B cell (primary cell): ENCODE measurements at regions not wholly inside any gene's neighbourhood (a gene's known extent, or its start where the extent isn't known, plus 50 kb on each side); places are given as distances from the start of the nearest gene placed in this dataset.

Experiments
- ATAC-seq: fragments of 200-7000 bp; cut with Tn5 transposase; one replicate; pipeline ENCODE4 v1.10.0; 2021; ENCODE audit warnings: low read depth, mild to moderate bottlenecking, moderate number of reproducible peaks, moderate library complexity
- CTCF ChIA-PET: fragments of 350-600 bp; sonication (Branson Sonifier 250); formaldehyde crosslinking; loops from one replicate; lab custom pipeline; 2021; ENCODE audit warnings: antibody characterized with exemption, inconsistent platforms; lab: Charles Lee
- POLR2A ChIA-PET: fragments of 350-600 bp; sonication (Branson Sonifier 250); formaldehyde crosslinking; loops from one replicate; lab custom pipeline; 2021; ENCODE audit warnings: antibody characterized with exemption; lab: Charles Lee
- DNase-seq: peaks from one replicate; pipeline ENCODE4 v3.0.0; 2013
- H2AFZ ChIP-seq: 2 replicates; pipeline ENCODE4 v1.6.1; 2012; ENCODE audit warnings: mild to moderate bottlenecking, low read depth, low read length; ENCODE audit not compliant: insufficient read depth, poor library complexity, severe bottlenecking
- H3K27ac ChIP-seq, 2 donors: 1 replicate in 1 of 2; 2 replicates in 1 of 2; pipeline ENCODE4 v1.5.1; 2012 to 2013; ENCODE audit warnings: low read length in 2 of 2, mild to moderate bottlenecking in 2 of 2, moderate library complexity in 1 of 2
- H3K27me3 ChIP-seq, 4 experiments: fragments of 200-600 bp in 1 of 4; sonication (generic) in 1 of 4; replicated peaks in 1 of 4; 1 replicate in 2 of 4; 2 replicates in 2 of 4; pipeline versions ENCODE4 v1.6.1 to v1.7.0; 2013 to 2016; ENCODE audit warnings: low read length in 3 of 4, mild to moderate bottlenecking in 2 of 4, mixed read lengths in 1 of 4, moderate library complexity in 1 of 4; ENCODE audit not compliant: insufficient read depth in 4 of 4, control insufficient read depth in 3 of 4; ENCODE audit errors: control extremely low read depth in 1 of 4
- H3K36me3 ChIP-seq, 2 experiments: replicated peaks in 1 of 2; 1 replicate in 1 of 2; 2 replicates in 1 of 2; pipeline versions ENCODE4 v1.6.1 to v1.7.1; 2013; ENCODE audit warnings: low read length in 1 of 2; ENCODE audit not compliant: insufficient read depth in 2 of 2, control insufficient read depth in 1 of 2; ENCODE audit errors: control extremely low read depth in 1 of 2, extremely low read depth in 1 of 2
- H3K4me1 ChIP-seq, 2 donors: fragments of 200-600 bp in 1 of 2; sonication (generic) in 1 of 2; 1 replicate in 1 of 2; 2 replicates in 1 of 2; pipeline versions ENCODE4 v1.5.1 to v1.6.1; 2013 to 2017; ENCODE audit warnings: low read length in 2 of 2; ENCODE audit not compliant: control insufficient read depth in 2 of 2, insufficient read depth in 2 of 2
- H3K4me2 ChIP-seq: replicated peaks from 2 replicates; pipeline ENCODE3; 2012; ENCODE audit warnings: mild to moderate bottlenecking, low read depth, low read length; ENCODE audit not compliant: poor library complexity, severe bottlenecking
- H3K4me3 ChIP-seq, 5 experiments: fragments of 200-600 bp in 1 of 5; sonication (generic) in 1 of 5; 1 replicate in 3 of 5; 2 replicates in 2 of 5; pipeline versions ENCODE4 v1.5.1 to v1.7.0; 2011 to 2016; ENCODE audit warnings: low read length in 4 of 5, mild to moderate bottlenecking in 4 of 5, low read depth in 2 of 5, control low read depth in 1 of 5, moderate library complexity in 1 of 5; ENCODE audit not compliant: insufficient read depth in 1 of 5; ENCODE audit errors: control extremely low read depth in 1 of 5, extremely low read depth in 1 of 5
- H3K79me2 ChIP-seq: fragments of 200-600 bp; sonication (generic); one replicate; pipeline ENCODE4 v1.6.0; 2016; ENCODE audit warnings: low read length; ENCODE audit not compliant: control insufficient read depth, insufficient read depth
- H3K9ac ChIP-seq: fragments of 200-600 bp; sonication (generic); 2 replicates; pipeline ENCODE4 v1.6.1; 2017; ENCODE audit warnings: mild to moderate bottlenecking, low read length, moderate library complexity
- H3K9me3 ChIP-seq, 3 donors: one replicate each; pipeline versions ENCODE4 v1.6.1 to v1.7.1; 2013; ENCODE audit warnings: low read length in 2 of 3; ENCODE audit not compliant: control insufficient read depth in 2 of 3, insufficient read depth in 1 of 3; ENCODE audit errors: control extremely low read depth in 1 of 3
- H4K20me1 ChIP-seq: 2 replicates; pipeline ENCODE4 v1.6.0; 2012; ENCODE audit warnings: mild to moderate bottlenecking, low read length; ENCODE audit not compliant: insufficient read depth, control insufficient read depth, poor library complexity, severe bottlenecking
- H3K27ac Mint-ChIP-seq: one replicate; pipeline ENCODE4 v1.8.0; 2021; ENCODE audit warnings: mixed read lengths
- H3K27me3 Mint-ChIP-seq: one replicate; pipeline ENCODE4 v1.8.0; 2021; ENCODE audit warnings: mixed read lengths
- H3K4me1 Mint-ChIP-seq: one replicate; pipeline ENCODE4 v1.8.0; 2021; ENCODE audit warnings: mixed read lengths
- H3K4me3 Mint-ChIP-seq: one replicate; pipeline ENCODE4 v1.8.0; 2021; ENCODE audit warnings: mixed read lengths
- H3K9me3 Mint-ChIP-seq: one replicate; pipeline ENCODE4 v1.8.0; 2022; ENCODE audit warnings: mixed read lengths; ENCODE audit not compliant: insufficient read depth
- CTCF ChIP-seq: fragments of 200-600 bp; IDR thresholded peaks from one replicate; pipeline ENCODE4 v1.8.0; 2022; ENCODE audit warnings: antibody characterized with exemption, mild to moderate bottlenecking
- EZH2 ChIP-seq: IDR thresholded peaks from 2 replicates; pipeline ENCODE4 v1.6.1; 2012; ENCODE audit warnings: borderline replicate concordance, low read depth, mild to moderate bottlenecking, moderate library complexity, low read length; ENCODE audit not compliant: insufficient read depth, poor library complexity, severe bottlenecking
- WGBS: methylation state at CpG from one replicate; pipeline ENCODE4 v1.1.5; 2013; ENCODE audit warnings: missing lambda C conversion rate; ENCODE audit not compliant: insufficient coverage; 5-methylcytosine and 5-hydroxymethylcytosine counted together
- intact Hi-C: fragments of 100-400 bp; cut with micrococcal nuclease; formaldehyde crosslinking; loops from one replicate; pipeline ENCODE4 v1.10.0; 2022

- H3K36me3 ChIP-seq = no peaks in the 10 kb centered on the region
Observed at GRCh38 chr5:25405850-25406249, 761.1 kb upstream of the CDH10 start.

GRCh38 chr5:25399878-25400480 lies 755.2 kb upstream of the CDH10 start:
- Mint-ChIP-seq H3K27ac (no peak overlapping the region), H3K4me3 (no peak overlapping the region), H3K27me3 (no peaks in the 10 kb centered on the region), H3K4me1 (no peaks in the 10 kb centered on the region), H3K9me3 (peaks cover 13% of the 10 kb centered on the region)
- Histone ChIP-seq H3K27me3 (no peaks in the 10 kb centered on the region), H3K4me2 (no peak overlapping the region), H3K36me3 (no peaks in the 10 kb centered on the region), H3K27ac (no peak overlapping the region), H3K79me2 (no peaks in the 10 kb centered on the region), H3K9me3 (peaks cover 0 to 6% (median 0%) of the 10 kb centered on the region in 3 donors), H3K9ac (no peak overlapping the region), H3K4me3 (no peak overlapping the region), H3K4me1 (no peaks in the 10 kb centered on the region), H2AFZ (no peak overlapping the region), H4K20me1 (no peaks in the 10 kb centered on the region)
- intact Hi-C loops = no loop called here
- ChIA-PET POLR2A (no interaction called here), CTCF (no interaction called here)
- ATAC-seq (no peak), DNase-seq (no peak)
- TF ChIP-seq EZH2 (no peak), CTCF (no peak)
- no CpG with 5 or more reads among the region's 1 CpG for WGBS

More at GRCh38 chr5:25405850-25406249, 761.1 kb upstream of the CDH10 start:
- ATAC-seq = no peak
- H3K9me3 Mint-ChIP-seq = peaks cover 13% of the 10 kb centered on the region
- DNase-seq = no peak
- Histone ChIP-seq H3K4me3 (no peak overlapping the region), H2AFZ (no peak overlapping the region), H3K4me1 (no peaks in the 10 kb centered on the region), H3K79me2 (no peaks in the 10 kb centered on the region), H3K4me2 (no peak overlapping the region), H3K27ac (no peak overlapping the region), H4K20me1 (no peaks in the 10 kb centered on the region), H3K9ac (no peak overlapping the region), H3K9me3 (peaks cover 0 to 6% (median 0%) of the 10 kb centered on the region in 3 donors), H3K27me3 (no peaks in the 10 kb centered on the region)
- ChIA-PET POLR2A (no interaction called here), CTCF (no interaction called here)
- no peaks in the 10 kb centered on the region for H3K27me3 Mint-ChIP-seq
- H3K4me3 Mint-ChIP-seq = no peak overlapping the region
- TF ChIP-seq CTCF (no peak), EZH2 (no peak)
- intact Hi-C loops = no loop called here
- WGBS = no CpG with 5 or more reads among the region's 1 CpG
- no peaks in the 10 kb centered on the region for H3K4me1 Mint-ChIP-seq
- no peak overlapping the region for H3K27ac Mint-ChIP-seq
